ENCODE measurements at regions not wholly inside any gene's neighbourhood (a gene's known extent, or its start where the extent isn't known, plus 50 kb on each side); places are given as distances from the start of the nearest gene placed in this dataset.

DNA sequence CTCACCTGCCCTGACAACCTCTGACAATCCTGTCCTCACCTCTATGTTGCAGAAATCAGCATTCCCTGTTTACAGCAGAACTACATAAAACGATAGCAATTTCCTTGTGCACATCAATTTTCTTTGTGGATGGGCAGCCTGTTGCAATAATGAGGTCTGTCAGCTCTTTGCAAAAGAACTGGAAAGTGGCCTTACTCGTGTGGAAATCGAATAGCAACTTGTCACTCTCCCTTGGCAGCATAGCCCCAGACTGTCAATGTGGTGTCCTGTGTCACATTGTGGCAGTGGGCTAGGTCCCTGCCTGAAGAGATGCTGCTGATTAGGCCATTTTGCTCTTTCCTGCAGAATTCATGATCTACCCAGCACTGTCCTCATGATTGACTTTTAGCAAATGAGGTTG is 531.9 kb downstream of the CCDC85A start:
- no peaks in the 10 kb centered on the region for H3K27me3 Mint-ChIP-seq
- H3K36me3 Mint-ChIP-seq (ENCODE audit: low read depth): no peaks in the 10 kb centered on the region
- no peak overlapping the region for H3K4me3 Mint-ChIP-seq
- ATAC-seq (no peak), DNase-seq (no peak)
- H3K27ac Mint-ChIP-seq: no peak overlapping the region
- no peaks in the 10 kb centered on the region for H3K4me1 Mint-ChIP-seq
- peaks cover 15% of the 10 kb centered on the region for H3K9me3 Mint-ChIP-seq

DNA sequence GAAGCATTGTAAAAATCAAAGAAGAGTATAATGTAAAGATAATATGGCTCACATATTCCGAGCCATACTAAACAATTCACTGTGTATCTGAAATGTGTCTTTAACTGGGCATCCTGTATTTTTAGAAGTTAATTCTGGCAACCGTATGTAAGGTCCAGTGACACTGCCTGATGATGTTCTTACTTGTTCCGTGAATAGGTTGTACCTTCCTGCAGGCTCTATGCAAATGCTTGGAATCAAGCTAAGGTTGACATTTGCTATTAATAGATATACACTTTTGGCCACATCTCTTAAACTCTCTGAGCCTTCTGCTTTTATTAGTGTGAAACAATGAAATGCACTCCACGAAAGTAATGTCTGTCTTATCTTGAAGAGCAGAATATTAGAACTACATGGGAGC is 534.6 kb downstream of the CCDC85A start:
- H3K27ac Mint-ChIP-seq: no peak overlapping the region
- H3K27me3 Mint-ChIP-seq: no peaks in the 10 kb centered on the region
- DNase-seq: no peak
- no peaks in the 10 kb centered on the region for H3K4me1 Mint-ChIP-seq
- no peak for ATAC-seq
- no peak overlapping the region for H3K4me3 Mint-ChIP-seq
- H3K9me3 Mint-ChIP-seq: peaks cover 7% of the 10 kb centered on the region
- no peaks in the 10 kb centered on the region for H3K36me3 Mint-ChIP-seq (ENCODE audit: low read depth)

DNA sequence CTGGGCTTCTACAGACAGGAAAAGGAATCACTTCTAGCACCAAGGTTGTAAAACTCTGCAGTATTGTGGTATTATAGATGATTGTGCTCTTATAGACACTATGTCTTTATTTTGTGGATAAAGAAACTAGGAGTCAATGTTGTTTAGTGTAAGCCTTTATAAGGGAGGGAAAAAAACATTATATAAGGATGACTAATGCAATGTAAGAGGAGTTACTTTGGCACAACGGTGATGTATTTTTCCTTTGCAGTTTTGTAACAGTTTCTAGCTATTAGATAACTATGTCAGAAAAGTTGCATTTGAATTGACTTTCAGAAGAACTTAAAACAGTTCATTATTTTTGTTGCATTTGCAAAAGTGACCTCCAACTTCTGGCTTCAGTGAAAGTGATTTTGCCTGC is 545.4 kb downstream of the CCDC85A start:
- Mint-ChIP-seq H3K27ac (no peak overlapping the region), H3K4me1 (no peaks in the 10 kb centered on the region), H3K27me3 (no peaks in the 10 kb centered on the region), H3K36me3 (ENCODE audit: low read depth) (no peaks in the 10 kb centered on the region), H3K9me3 (peaks cover 24% of the 10 kb centered on the region), H3K4me3 (no peak overlapping the region)
- DNase-seq (no peak), ATAC-seq (no peak)

DNA sequence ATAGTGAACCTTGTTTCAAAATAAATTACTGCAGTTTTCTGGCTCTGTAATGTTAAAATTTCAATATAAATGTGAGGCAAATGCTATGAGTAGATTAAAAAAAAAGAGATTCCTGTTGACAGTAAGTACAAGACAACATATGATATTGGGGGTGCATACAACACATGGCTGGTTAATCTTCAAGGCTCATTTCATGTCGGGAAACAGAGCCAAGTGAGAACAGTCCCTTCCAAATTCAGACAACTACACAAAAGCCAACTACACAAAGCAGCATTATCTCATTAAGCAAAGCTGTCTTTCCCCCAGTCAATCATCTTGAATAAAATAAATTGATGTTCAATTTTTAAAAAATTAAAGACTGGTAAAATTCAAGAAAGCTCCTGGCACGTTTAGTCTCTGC is 549.2 kb downstream of the CCDC85A start:
- no peaks in the 10 kb centered on the region for H3K27me3 Mint-ChIP-seq
- DNase-seq (no peak), ATAC-seq (no peak)
- H3K27ac Mint-ChIP-seq: no peak overlapping the region
- no peaks in the 10 kb centered on the region for H3K36me3 Mint-ChIP-seq (ENCODE audit: low read depth)
- peaks cover 17% of the 10 kb centered on the region for H3K9me3 Mint-ChIP-seq
- H3K4me1 Mint-ChIP-seq: no peaks in the 10 kb centered on the region
- H3K4me3 Mint-ChIP-seq: no peak overlapping the region

DNA sequence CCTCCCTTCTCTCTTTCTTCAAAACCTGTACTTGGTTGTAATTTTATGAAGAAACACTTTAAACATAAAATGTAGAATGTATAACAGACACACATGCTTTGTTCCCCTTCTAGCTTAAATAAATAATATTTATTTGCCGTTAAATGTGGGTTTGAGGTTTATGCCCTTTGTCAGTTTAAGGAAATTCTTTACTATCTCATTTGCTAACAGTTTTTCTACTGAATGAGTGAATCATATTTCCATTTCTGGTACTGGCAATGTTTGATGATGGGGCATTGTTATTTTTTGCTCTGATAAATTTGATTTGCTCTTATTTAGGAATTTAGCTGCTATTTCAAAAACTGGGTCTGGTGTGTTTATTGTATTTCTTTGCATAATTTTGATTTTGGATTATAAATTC is 555.6 kb downstream of the CCDC85A start:
- Mint-ChIP-seq H3K27ac (no peak overlapping the region), H3K27me3 (no peaks in the 10 kb centered on the region), H3K9me3 (peaks cover 6% of the 10 kb centered on the region), H3K36me3 (ENCODE audit: low read depth) (no peaks in the 10 kb centered on the region), H3K4me1 (no peaks in the 10 kb centered on the region), H3K4me3 (no peak overlapping the region)
- no peak for ATAC-seq
- no peak for DNase-seq

DNA sequence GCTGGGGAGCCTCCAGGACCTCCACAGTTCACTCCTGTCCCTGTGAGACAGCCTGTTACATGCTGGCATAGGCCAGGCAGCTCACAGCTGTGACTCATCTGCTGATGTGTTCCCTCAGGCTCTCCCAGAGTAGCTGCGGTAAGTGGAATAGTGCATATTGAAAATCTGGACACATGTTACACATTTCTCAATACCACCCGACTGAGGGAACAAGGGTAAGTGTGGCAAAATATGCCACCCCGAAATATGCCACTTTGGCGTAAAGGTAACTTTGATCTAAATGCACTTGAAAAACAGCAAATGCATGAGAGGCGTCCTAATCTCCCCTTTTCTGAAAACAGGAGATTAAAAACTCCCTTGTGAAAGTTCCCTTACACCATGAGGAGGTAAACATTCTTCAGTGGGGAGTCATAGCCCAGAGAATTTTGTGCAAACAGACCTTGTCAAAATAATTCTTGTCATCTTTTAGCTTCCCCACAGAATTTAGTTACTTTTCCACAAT is 557.9 kb downstream of the CCDC85A start:
- H3K27me3 Mint-ChIP-seq: no peaks in the 10 kb centered on the region
- H3K4me3 Mint-ChIP-seq: no peak overlapping the region
- no peak for ATAC-seq
- no peaks in the 10 kb centered on the region for H3K36me3 Mint-ChIP-seq (ENCODE audit: low read depth)
- no peaks in the 10 kb centered on the region for H3K9me3 Mint-ChIP-seq
- H3K27ac Mint-ChIP-seq: no peak overlapping the region
- no peaks in the 10 kb centered on the region for H3K4me1 Mint-ChIP-seq
- no peak for DNase-seq

DNA sequence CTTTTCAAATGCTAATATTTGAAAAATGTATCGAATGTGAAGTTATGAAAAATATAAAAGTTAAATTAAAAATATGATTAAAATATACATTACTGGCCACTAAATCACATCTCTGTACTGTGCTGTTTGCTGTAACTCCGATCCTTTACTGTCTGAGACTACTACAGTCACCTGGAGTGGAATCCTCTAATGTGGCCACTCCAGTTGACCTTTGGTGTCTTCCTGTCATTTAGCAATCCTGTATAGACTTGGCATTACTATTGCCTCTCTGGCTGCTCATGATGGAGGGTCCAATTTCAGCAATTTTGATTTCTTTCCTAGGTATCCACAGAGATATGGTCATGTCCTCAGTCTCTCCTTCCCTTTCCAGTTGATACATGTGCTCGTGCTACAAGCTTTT is 560.0 kb downstream of the CCDC85A start:
- ATAC-seq: no peak
- H3K4me1 Mint-ChIP-seq: no peaks in the 10 kb centered on the region
- no peaks in the 10 kb centered on the region for H3K27me3 Mint-ChIP-seq
- no peak overlapping the region for H3K4me3 Mint-ChIP-seq
- no peaks in the 10 kb centered on the region for H3K36me3 Mint-ChIP-seq (ENCODE audit: low read depth)
- DNase-seq: no peak
- H3K9me3 Mint-ChIP-seq: no peaks in the 10 kb centered on the region
- no peak overlapping the region for H3K27ac Mint-ChIP-seq

DNA sequence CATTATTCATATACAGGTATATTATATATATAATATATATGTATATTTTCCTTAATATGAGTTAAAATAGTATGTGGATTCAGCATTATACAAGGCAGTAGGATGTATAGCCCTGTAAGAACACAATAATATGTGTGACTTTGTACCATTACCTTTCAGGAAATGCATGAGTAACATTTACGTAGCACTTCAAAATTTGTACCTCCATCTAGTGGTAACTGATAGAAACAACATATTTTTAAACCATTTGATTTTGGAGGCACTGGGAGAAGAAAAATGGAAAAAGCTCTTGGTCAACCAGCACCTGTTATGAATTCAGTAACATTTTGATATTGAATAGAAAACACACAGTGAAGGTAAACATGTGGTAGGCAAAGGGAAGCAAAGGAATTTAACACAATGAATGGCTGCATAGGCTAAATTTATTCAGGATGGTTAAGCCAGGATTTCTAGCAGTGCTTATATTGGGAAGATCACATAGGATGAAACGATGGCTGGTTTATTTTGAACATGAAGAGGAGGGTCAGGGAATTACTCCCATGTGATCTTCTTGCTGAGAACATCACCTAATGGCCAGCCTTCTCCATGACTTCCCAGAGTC is 565.5 kb downstream of the CCDC85A start:
- no peaks in the 10 kb centered on the region for H3K27me3 Mint-ChIP-seq
- H3K9me3 Mint-ChIP-seq: no peaks in the 10 kb centered on the region
- no peak overlapping the region for H3K4me3 Mint-ChIP-seq
- no peaks in the 10 kb centered on the region for H3K4me1 Mint-ChIP-seq
- no peaks in the 10 kb centered on the region for H3K36me3 Mint-ChIP-seq (ENCODE audit: low read depth)
- no peak for DNase-seq
- no peak for ATAC-seq
- no peak overlapping the region for H3K27ac Mint-ChIP-seq

DNA sequence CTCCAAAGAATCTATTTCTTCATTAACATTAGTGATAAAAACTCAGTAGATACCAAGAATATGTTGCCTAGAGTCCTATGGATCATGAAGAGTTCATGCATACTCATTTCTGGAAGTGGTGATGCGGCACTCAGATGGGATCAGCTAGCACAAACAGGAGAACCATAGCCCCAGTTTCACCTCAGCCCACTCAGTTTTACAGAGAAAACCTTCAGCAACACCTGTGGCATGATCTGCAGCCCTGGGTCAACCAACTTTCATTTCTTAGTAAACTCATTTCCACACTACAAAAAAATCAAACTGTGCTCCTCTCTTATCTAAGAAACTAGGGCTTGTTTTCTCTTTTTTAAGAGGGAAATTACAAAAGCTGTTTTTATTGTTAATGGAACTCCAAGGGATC is 569.4 kb downstream of the CCDC85A start:
- no peak for DNase-seq
- no peak overlapping the region for H3K4me3 Mint-ChIP-seq
- no peaks in the 10 kb centered on the region for H3K4me1 Mint-ChIP-seq
- no peak for ATAC-seq
- no peak overlapping the region for H3K27ac Mint-ChIP-seq
- no peaks in the 10 kb centered on the region for H3K36me3 Mint-ChIP-seq (ENCODE audit: low read depth)
- no peaks in the 10 kb centered on the region for H3K9me3 Mint-ChIP-seq
- no peaks in the 10 kb centered on the region for H3K27me3 Mint-ChIP-seq

DNA sequence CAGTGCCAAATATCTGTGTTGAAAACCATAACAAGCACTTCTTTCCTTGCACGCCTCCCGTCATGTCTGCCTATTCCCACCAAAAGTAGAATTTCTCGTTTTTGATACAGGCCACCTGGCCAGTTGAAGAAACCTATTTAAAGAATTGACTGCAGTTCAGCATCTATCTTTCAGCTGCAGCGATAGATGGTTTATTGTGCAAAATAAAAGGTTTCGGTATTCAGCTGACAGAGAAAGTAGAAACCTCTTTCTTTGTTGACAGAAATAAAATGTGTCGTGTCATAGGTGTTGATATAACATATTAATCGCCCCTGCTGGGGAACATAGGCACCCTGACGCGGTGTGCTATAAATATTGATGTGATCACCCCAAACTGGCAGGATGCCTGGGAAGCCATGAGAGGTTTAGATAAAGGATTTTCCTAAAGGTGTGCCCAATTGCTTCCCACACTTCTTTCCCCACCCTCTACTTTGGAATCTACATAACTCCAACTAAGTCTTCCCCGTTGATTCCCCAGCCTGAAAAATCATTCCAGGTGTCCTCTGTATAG is 570.4 kb downstream of the CCDC85A start:
- H3K36me3 Mint-ChIP-seq (ENCODE audit: low read depth): no peaks in the 10 kb centered on the region
- DNase-seq (no peak), ATAC-seq (no peak)
- H3K27me3 Mint-ChIP-seq: no peaks in the 10 kb centered on the region
- no peak overlapping the region for H3K4me3 Mint-ChIP-seq
- H3K9me3 Mint-ChIP-seq: peaks cover 4% of the 10 kb centered on the region
- no peaks in the 10 kb centered on the region for H3K4me1 Mint-ChIP-seq
- no peak overlapping the region for H3K27ac Mint-ChIP-seq

DNA sequence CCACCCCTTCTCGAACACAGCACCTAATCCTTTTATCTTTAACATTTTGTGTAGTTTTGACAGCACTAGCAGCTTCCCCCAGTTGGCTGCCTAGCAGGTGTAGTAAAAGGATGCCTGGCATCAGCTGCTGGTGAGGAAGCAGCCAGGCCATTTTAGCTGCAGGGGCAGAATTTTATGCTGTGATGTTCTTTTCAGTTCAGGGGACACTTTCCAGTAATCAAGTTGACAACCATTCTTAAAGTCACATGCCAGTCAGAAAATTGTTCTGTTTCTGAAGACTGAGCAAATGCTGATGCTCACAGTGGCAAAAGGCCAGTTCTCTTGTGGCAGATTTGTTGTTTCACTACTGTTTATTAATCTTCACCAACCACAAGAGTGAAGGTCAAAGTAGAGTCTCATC is 570.8 kb downstream of the CCDC85A start:
- H3K36me3 Mint-ChIP-seq (ENCODE audit: low read depth): no peaks in the 10 kb centered on the region
- no peak overlapping the region for H3K27ac Mint-ChIP-seq
- DNase-seq: no peak
- no peak for ATAC-seq
- peaks cover 4% of the 10 kb centered on the region for H3K9me3 Mint-ChIP-seq
- H3K4me3 Mint-ChIP-seq: no peak overlapping the region
- no peaks in the 10 kb centered on the region for H3K27me3 Mint-ChIP-seq
- no peaks in the 10 kb centered on the region for H3K4me1 Mint-ChIP-seq

DNA sequence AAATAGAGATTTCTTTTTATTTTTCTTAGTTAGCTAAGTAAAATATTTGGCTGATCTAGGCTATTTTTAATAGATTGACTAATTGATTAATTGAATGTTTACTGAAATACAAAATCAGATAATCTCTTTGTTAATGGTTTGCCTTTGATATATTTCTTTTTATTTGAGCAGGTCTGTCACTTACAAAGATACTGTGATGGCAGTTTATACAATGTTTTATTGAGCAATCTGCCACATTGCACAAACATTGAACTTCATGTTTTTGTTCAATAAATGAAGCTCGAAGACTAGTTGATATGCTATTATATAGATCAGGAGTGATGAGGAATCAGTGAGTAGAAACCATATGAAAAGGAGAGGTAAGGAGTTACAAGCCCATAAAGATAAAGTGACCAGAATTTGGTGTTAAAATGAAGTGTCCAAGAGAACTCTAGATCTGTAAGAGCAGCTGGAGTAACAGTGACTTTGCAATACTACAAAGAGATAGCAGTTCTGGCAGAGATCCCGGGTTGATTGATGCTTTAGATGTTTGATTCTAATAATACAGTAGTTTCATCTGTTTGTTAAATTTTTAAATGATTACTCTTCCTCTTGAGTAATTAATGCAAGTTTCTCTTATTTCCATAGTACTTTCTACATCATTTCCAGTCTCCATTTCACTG is 574.2 kb downstream of the CCDC85A start:
- H3K9me3 Mint-ChIP-seq: peaks cover 4% of the 10 kb centered on the region
- H3K27ac Mint-ChIP-seq: no peak overlapping the region
- no peak overlapping the region for H3K4me3 Mint-ChIP-seq
- no peak for ATAC-seq
- H3K36me3 Mint-ChIP-seq (ENCODE audit: low read depth): no peaks in the 10 kb centered on the region
- H3K4me1 Mint-ChIP-seq: no peaks in the 10 kb centered on the region
- H3K27me3 Mint-ChIP-seq: no peaks in the 10 kb centered on the region
- no peak for DNase-seq

DNA sequence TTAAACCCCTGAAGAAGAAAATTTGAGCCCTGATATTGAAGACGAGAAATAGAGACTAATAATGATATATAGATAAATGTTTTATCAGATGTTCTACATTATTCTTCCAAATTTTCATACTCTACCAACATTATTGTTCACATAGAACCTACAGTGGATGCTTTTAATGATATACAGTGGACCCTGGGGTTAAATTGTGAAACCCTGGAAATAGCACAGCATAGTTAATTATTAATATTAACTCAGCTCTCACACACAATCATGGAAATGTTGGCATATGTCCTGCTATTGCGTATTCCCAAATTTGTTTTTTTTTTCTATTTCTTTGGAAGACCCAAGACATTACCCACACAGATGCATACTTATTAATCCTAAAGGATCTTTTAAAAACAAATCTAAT is 579.9 kb downstream of the CCDC85A start:
- Mint-ChIP-seq H3K27me3 (no peaks in the 10 kb centered on the region), H3K4me3 (no peak overlapping the region), H3K9me3 (peaks cover 3% of the 10 kb centered on the region), H3K27ac (no peak overlapping the region), H3K36me3 (ENCODE audit: low read depth) (no peaks in the 10 kb centered on the region), H3K4me1 (no peaks in the 10 kb centered on the region)
- DNase-seq: no peak
- ATAC-seq: no peak

DNA sequence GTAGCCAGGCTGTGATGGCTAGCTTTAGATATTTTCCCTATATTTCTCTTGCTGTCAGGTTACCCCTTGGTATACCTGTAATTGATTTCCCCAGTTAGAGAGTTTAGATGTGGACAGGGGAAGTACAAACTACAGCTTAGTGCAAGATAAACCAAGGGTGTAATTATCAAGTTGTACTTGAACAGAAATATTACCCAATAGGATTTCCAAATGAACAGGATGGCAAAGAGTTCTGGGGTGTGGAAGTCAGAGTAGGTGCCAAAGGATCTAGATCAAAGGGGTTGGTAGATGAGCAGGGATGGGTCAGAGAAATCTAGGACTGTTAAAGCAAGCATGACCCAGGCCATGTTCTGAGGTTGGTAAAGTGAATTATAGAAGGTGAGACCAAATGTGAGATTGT is 585.2 kb downstream of the CCDC85A start:
- no peak for DNase-seq
- no peaks in the 10 kb centered on the region for H3K27me3 Mint-ChIP-seq
- no peaks in the 10 kb centered on the region for H3K36me3 Mint-ChIP-seq (ENCODE audit: low read depth)

DNA sequence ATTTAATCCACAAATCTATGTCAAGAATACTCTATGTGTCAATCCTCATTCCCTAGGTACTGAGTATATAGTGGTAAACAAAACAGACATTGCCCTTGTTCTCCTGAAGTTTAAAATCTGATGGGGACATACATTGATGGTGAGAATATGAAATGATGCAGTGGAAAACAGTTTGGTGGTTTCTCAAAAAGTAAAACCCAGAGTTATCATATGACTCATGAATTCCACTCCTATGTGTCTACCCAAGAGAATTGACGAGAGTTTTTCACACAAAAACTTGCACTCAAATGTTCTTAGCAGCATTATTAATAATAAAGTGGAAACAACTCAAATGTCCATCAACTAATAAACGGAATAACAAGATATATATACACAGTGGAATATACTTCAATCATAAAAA is 586.7 kb downstream of the CCDC85A start:
- ATAC-seq (no peak), DNase-seq (no peak)
- H3K27me3 Mint-ChIP-seq: no peaks in the 10 kb centered on the region
- H3K4me1 Mint-ChIP-seq: no peaks in the 10 kb centered on the region
- no peak overlapping the region for H3K27ac Mint-ChIP-seq
- no peaks in the 10 kb centered on the region for H3K9me3 Mint-ChIP-seq
- H3K36me3 Mint-ChIP-seq (ENCODE audit: low read depth): no peaks in the 10 kb centered on the region
- no peak overlapping the region for H3K4me3 Mint-ChIP-seq

More for the DNA sequence above, 585.2 kb downstream of the CCDC85A start:
- Mint-ChIP-seq H3K9me3 (no peaks in the 10 kb centered on the region), H3K4me3 (no peak overlapping the region), H3K27ac (no peak overlapping the region), H3K4me1 (no peaks in the 10 kb centered on the region)
- no peak for ATAC-seq

Data from activated naive CD8-positive, alpha-beta T cell treated with anti-CD3 and anti-CD28 coated beads, Interleukin-2, amount 50 U/mL, for 24 hours (primary cell).